NOMO-1 treated with DMSO at 0.1 percent for 48 hours (cell line): ENCODE measurements at regions not wholly inside any gene's neighbourhood (a gene's known extent, or its start where the extent isn't known, plus 50 kb on each side); places are given as distances from the start of the nearest gene placed in this dataset.

Experiments
- DNase-seq: peaks from one replicate; lab custom pipeline; 2025; ENCODE audit not compliant: unreplicated experiment; lab: John Stamatoyannopoulos, UW

DNA sequence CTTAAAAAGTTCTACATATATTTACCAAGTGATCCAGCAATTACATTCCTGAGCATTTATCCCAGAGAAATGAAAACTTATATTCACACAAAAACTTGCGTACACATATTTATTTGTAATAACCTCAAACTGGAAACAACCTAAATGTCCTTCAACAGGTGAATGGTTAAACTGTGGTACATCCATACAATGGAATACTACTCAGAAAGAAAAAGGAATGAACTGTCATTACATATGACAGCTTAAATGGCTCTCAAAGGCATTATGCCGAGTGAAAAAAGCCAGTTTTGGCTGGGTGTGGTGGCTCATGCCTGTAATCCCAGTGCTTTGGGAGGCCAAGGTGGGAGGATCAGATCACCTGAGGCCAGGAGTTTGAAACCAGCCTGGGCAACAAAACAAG, 79.1 kb upstream of the DYNC1I2 start:
- no peak for DNase-seq

GRCh38 chr2:171610824-171611223, 76.4 kb upstream of the DYNC1I2 start:
- no peak for DNase-seq

GRCh38 chr2:171615069-171615468, 72.2 kb upstream of the DYNC1I2 start:
- DNase-seq: no peak

DNA sequence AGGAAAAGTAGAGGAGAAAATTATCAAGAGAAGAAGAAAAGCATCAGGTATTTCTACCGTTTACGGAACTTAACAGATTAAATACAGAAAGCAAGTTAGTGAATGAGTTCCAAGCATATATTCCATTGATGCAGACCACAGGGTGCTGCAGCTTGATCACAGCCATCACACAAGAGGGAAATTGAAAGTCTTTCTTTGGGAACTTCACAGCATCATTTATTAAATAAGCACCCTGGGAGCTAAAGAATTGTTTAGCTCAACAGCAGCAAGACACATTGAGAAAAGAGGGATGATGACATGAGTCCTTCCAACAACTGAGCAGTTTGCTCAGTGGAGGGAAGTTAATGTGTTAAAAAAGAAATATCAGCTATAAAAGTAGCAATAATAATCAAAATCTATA, 69.3 kb upstream of the DYNC1I2 start:
- no peak for DNase-seq

DNA sequence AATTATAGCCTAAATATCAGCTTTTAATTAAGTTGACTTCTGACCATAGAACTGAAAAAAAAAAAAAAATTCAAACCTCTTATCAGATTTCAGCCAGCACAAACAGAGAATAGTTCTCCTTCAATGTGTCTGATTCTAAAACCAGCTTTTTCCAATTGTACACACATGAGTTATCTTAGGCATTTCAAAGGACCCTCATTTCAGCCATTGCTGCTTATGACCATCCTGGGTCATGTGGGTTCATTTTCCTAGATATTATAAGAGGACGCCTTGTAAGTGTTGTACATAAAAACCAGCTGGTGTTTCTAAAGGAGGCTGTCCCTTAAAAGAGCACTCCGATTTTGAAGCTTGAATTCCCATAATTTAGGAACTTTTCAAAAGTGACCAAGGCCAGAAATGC, 62.3 kb upstream of the DYNC1I2 start:
- DNase-seq: no peak

- no peak for DNase-seq
These were observed 60.3 kb upstream of the DYNC1I2 start for GRCh38 chr2:171626949-171627348.

- no peak for DNase-seq
These were observed 59.9 kb upstream of the DYNC1I2 start for GRCh38 chr2:171627412-171627811.

DNA sequence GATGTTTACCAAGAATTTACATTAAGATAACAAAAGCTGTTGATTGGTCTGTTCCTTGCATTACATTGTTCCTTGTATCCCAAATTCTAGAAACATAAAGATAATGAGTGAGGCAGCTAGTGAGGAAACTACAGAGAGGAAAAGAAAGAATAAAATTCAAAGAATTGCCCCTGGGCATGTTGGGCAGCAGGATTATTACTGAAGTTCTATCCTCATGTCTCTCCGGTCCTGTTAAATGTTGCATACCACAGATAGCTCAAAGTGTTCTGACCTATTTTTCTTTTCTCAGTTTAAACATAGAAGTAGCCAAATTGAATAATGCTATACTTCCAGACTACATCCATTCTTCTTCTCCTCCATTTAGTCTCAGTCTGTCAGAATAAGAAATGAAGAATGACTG, 58.2 kb upstream of the DYNC1I2 start:
- DNase-seq: no peak

DNA sequence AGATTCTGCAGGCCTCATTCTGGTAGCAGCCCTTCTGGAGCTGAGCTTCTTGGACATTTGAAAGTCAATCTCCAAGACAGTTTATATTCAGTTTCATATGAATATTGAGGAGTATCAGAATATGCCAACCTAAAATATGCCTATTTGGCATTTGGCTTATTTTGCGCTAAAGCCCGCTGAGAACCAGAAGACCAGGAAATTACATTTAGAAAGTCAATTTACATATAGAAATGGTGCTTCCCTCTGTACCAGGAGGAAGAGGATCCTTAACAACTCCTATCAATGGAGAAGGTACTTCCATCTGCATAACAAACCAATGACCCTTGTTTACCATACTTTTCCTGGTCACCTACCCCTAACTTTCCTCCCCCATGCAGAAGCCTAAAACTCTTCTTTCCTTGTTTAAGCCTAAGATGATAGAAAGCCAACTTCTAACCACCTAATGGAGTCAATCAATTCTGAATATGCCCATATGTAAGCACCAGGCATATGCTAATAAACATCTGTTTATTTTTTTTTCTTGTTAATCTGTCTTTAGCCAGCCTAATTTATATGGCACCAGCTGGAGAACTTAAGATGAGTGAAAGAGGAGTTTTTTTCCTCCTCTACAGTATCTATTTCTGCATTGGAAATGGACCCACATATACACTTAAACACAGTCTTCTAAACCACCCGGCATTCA, 57.0 kb upstream of the DYNC1I2 start:
- DNase-seq: no peak

DNA sequence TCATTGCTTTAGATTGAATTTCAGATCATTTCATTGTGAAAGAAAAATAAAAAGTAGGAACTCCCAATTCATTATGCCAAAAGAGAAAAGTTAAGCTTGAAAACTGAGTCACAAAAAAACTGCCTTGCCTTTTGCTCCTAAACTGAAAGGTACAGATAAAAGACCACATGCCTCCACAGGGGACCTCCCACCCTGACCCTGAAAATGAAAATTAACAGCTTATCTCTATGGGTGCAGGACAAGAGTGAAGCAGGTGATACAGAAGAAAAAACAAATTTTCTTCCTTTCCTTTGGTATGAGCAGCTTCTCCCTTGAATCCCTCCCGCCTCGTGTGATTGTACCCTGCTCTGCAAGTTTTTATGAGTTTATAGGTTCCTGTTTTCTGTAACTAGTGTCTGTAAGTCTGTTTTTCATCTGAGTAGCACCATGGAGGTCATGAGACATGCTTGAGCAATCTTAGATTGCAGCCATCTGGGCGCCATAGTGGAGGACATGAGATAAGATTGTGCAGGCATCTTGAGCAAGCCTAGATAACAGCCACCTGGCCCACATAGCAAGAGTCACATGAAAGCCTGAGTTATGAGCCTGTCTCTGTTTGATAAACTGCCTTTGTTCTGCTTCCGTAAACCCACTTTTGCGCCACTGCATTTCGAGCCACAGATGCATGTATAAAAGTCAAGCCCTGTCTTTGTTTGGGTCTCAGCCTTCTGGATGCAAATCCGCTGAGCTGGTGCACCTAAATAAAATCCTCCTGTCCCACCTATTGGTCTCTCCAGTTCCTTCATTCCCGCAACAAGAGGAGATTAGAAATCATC, 56.2 kb upstream of the DYNC1I2 start:
- DNase-seq: peak; percentile 77
